BJ (cell line): ENCODE measurements at regions not wholly inside any gene's neighbourhood (a gene's known extent, or its start where the extent isn't known, plus 50 kb on each side); places are given as distances from the start of the nearest gene placed in this dataset.

Experiments
- CTCF ChIA-PET: fragments of 350-600 bp; formaldehyde crosslinking; extraction: SDS; loops from one replicate; lab custom pipeline; 2021; ENCODE audit warnings: antibody characterized with exemption, inconsistent platforms; lab: Yijun Ruan, JAX
- POLR2A ChIA-PET: fragments of 300-600 bp; sonication (Branson Sonifier 250); formaldehyde crosslinking; extraction: SDS; loops from one replicate; lab custom pipeline; 2021; ENCODE audit warnings: antibody characterized with exemption; lab: Charles Lee
- DNase-seq: peaks from one replicate; pipeline ENCODE4 v3.0.0-alpha.2; 2011; ENCODE audit warnings: low read depth
- H3K27me3 ChIP-seq: 2 replicates; pipeline ENCODE4 v1.6.0; 2011; ENCODE audit warnings: low read length; ENCODE audit not compliant: control insufficient read depth, insufficient read depth
- H3K36me3 ChIP-seq: 2 replicates; pipeline ENCODE4 v1.5.1; 2011; ENCODE audit warnings: low read length; ENCODE audit not compliant: control insufficient read depth, insufficient read depth
- H3K4me3 ChIP-seq: 2 replicates; pipeline ENCODE4 v1.5.1; 2011; ENCODE audit warnings: low read depth, mild to moderate bottlenecking, control low read depth, low read length
- TF ChIP-seq, protein P1 (sequence below): IDR thresholded peaks from 2 replicates; pipeline ENCODE4 v1.5.1; 2011; ENCODE audit warnings: low read depth, mild to moderate bottlenecking, control low read depth, inconsistent platforms, low read length, moderate library complexity; ENCODE audit not compliant: insufficient read depth

- ChIA-PET CTCF (no interaction called here), POLR2A (no interaction called here)
- no peaks in the 10 kb centered on the region for H3K36me3 ChIP-seq
- DNase-seq = no peak
- no peaks in the 10 kb centered on the region for H3K27me3 ChIP-seq
- H3K4me3 ChIP-seq = no peak overlapping the region
- TF ChIP-seq, protein P1, sequence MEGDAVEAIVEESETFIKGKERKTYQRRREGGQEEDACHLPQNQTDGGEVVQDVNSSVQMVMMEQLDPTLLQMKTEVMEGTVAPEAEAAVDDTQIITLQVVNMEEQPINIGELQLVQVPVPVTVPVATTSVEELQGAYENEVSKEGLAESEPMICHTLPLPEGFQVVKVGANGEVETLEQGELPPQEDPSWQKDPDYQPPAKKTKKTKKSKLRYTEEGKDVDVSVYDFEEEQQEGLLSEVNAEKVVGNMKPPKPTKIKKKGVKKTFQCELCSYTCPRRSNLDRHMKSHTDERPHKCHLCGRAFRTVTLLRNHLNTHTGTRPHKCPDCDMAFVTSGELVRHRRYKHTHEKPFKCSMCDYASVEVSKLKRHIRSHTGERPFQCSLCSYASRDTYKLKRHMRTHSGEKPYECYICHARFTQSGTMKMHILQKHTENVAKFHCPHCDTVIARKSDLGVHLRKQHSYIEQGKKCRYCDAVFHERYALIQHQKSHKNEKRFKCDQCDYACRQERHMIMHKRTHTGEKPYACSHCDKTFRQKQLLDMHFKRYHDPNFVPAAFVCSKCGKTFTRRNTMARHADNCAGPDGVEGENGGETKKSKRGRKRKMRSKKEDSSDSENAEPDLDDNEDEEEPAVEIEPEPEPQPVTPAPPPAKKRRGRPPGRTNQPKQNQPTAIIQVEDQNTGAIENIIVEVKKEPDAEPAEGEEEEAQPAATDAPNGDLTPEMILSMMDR = no peak
Observed at GRCh38 chr9:25418974-25419373, 259.3 kb downstream of the TUSC1 start.

GRCh38 chr9:25415718-25416117 is 262.5 kb downstream of the TUSC1 start:
- Histone ChIP-seq H3K36me3 (no peaks in the 10 kb centered on the region), H3K27me3 (no peaks in the 10 kb centered on the region), H3K4me3 (no peak overlapping the region)
- no peak for DNase-seq
- TF ChIP-seq, protein P1 = no peak
- ChIA-PET CTCF (no interaction called here), POLR2A (no interaction called here)

GRCh38 chr9:25412646-25413045 is 265.6 kb downstream of the TUSC1 start:
- POLR2A ChIA-PET = no interaction called here
- H3K36me3 ChIP-seq = no peaks in the 10 kb centered on the region
- H3K4me3 ChIP-seq = no peak overlapping the region
- no peak for DNase-seq
- no peaks in the 10 kb centered on the region for H3K27me3 ChIP-seq
- CTCF ChIA-PET = no interaction called here
- TF ChIP-seq, protein P1 = no peak

DNA sequence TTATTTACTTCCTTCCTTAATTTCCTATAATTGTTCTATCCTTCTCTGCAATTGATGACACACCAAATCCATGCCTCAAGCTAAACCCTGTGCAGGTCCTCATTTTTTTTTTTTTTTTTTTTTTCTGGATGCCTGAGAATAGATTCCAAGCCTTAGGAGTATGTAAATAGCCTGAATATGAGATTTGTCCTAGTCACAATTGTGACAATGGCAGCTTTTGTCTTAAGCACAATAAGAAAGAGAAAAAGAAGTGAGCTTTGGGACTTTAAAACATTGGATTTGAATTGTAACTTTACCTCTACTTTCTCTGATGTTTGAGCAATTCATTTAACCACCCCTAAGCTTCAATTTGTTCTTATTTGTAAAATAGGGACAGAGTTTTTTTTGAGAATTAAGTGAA is 280.5 kb downstream of the TUSC1 start:
- ChIA-PET POLR2A (no interaction called here), CTCF (no interaction called here)

DNA sequence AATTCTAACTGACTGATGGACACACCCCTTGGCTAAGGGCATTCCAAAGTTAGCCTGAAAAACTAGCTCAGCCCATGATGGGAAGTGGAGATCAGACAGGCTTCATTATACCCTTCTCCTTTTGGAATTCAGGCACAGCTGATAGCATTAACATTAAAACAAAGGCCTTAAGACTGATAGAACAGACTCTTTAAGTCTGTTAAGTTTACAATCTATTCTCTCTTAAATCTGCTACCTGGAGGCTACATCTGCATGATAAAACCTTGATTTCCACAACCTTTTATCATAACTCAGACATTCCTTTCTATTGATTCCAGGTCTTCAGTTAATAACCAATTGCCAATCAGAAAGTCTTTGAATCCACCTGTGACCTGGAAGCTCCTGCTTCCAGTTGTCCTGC is 281.4 kb downstream of the TUSC1 start:
- H3K36me3 ChIP-seq = no peaks in the 10 kb centered on the region
- no peak overlapping the region for H3K4me3 ChIP-seq
- ChIA-PET CTCF (no interaction called here), POLR2A (no interaction called here)
- TF ChIP-seq, protein P1 = no peak
- H3K27me3 ChIP-seq = no peaks in the 10 kb centered on the region
- DNase-seq = no peak

More for the DNA sequence above, 280.5 kb downstream of the TUSC1 start:
- TF ChIP-seq, protein P1 = no peak
- DNase-seq = no peak
- Histone ChIP-seq H3K4me3 (no peak overlapping the region), H3K27me3 (no peaks in the 10 kb centered on the region), H3K36me3 (no peaks in the 10 kb centered on the region)
